Mucosa of descending colon (tissue), 3 donors: ENCODE measurements at regions not wholly inside any gene's neighbourhood (a gene's known extent, or its start where the extent isn't known, plus 50 kb on each side); places are given as distances from the start of the nearest gene placed in this dataset.

Experiments used
- ATAC-seq: fragments of 200-7000 bp; cut with Tn5 transposase; one replicate; pipeline ENCODE4 v1.9.1; 2020; ENCODE audit warnings: mild to moderate bottlenecking, moderate library complexity
- DNase-seq, 3 donors: peaks; one replicate each; pipeline ENCODE4 v3.0.0-alpha.2; 2020
- H3K36me3 ChIP-seq: fragments of 200-600 bp; one replicate; pipeline ENCODE4 v1.8.0; 2021; ENCODE audit warnings: low read depth, mild to moderate bottlenecking
- H3K4me1 ChIP-seq: fragments of 200-600 bp; one replicate; pipeline ENCODE4 v1.8.0; 2021; ENCODE audit warnings: low read depth, mild to moderate bottlenecking
- H3K4me3 ChIP-seq: fragments of 200-600 bp; one replicate; pipeline ENCODE4 v1.8.0; 2021; ENCODE audit warnings: mild to moderate bottlenecking
- H3K9me3 ChIP-seq: fragments of 200-600 bp; one replicate; pipeline ENCODE4 v1.8.0; 2021; ENCODE audit warnings: mild to moderate bottlenecking
- intact Hi-C, 2 donors: fragments of 100-400 bp; cut with DNase I in 1 of 2; cut with micrococcal nuclease in 1 of 2; formaldehyde crosslinking; loops; one replicate each; pipeline versions ENCODE4 v1.11.0 to v1.11.1; 2022; cut with DNase I, micrococcal nuclease
- TF ChIP-seq, protein P1 (sequence below): fragments of 200-600 bp; IDR thresholded peaks from one replicate; pipeline ENCODE4 v1.8.0; 2022; ENCODE audit warnings: antibody characterized with exemption, mild to moderate bottlenecking
- donor health status: DM: no; HTN: no; CAD: no; lungs with moderate emphysema.
- donor health status: DM: no; HTN: no; CAD: no.
- donor health status: DM: no; HTN: yes; CAD: no.

DNA sequence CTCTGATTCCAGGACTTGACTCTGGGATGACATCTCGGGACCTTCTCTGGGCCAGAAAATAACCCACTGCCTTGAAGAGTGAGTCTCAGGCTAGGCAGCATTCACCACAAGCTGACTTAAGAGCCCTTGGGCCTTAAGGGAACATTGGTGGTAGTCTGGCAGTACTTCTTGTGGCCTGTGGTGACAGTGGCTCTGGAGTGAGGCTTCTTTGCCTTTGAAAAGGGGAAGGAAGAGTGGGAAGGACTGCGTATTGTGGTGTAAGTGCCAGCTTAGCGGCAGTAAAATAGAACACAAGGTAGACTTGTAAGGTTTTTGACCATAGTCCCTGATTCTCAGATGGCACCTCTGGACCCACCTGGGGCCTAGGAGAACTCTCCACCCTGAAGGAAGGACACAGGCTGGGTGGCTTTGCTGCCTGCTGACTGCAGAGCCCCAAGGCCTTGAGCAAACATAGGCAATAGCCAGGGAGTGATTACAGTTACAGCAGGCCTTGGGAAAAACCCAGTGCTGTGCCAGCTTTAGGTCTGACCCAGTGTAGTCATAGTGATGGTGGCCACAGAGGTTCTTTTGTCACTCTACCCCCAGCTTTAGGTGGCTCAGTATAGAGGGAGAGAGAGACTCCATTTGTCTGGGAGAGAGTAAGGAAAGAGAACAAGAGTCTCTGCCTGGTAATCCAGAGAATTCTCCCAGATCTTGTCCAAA lies 483.9 kb downstream of the SH2D4B start:
- Histone ChIP-seq H3K36me3 (no peaks in the 10 kb centered on the region), H3K4me1 (no peaks in the 10 kb centered on the region), H3K4me3 (no peak overlapping the region), H3K9me3 (no peaks in the 10 kb centered on the region)
- intact Hi-C loops = no loop called here
- TF ChIP-seq, protein P1, sequence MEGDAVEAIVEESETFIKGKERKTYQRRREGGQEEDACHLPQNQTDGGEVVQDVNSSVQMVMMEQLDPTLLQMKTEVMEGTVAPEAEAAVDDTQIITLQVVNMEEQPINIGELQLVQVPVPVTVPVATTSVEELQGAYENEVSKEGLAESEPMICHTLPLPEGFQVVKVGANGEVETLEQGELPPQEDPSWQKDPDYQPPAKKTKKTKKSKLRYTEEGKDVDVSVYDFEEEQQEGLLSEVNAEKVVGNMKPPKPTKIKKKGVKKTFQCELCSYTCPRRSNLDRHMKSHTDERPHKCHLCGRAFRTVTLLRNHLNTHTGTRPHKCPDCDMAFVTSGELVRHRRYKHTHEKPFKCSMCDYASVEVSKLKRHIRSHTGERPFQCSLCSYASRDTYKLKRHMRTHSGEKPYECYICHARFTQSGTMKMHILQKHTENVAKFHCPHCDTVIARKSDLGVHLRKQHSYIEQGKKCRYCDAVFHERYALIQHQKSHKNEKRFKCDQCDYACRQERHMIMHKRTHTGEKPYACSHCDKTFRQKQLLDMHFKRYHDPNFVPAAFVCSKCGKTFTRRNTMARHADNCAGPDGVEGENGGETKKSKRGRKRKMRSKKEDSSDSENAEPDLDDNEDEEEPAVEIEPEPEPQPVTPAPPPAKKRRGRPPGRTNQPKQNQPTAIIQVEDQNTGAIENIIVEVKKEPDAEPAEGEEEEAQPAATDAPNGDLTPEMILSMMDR = no peak
- ATAC-seq (no peak), DNase-seq (no peak)

DNA sequence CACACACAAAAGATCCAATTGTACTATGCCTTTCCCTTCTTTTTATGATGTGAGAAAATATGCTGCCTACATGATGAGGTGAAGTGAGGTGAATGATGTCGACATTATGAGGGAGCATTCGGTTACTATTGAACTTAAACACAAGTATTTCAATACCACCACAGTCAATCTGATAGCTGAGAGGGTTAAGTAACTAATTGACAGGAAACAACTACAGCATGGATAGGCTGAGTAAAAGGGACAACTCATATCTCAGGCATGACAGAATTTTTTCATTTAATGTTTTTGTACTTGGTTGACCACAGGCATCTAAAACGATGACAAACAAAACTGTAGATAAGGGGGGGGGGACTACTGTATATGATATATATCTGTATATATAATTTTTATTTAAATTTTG lies 488.9 kb downstream of the SH2D4B start:
- no peak for ATAC-seq
- intact Hi-C loops = no loop called here
- H3K4me1 ChIP-seq = no peaks in the 10 kb centered on the region

DNA sequence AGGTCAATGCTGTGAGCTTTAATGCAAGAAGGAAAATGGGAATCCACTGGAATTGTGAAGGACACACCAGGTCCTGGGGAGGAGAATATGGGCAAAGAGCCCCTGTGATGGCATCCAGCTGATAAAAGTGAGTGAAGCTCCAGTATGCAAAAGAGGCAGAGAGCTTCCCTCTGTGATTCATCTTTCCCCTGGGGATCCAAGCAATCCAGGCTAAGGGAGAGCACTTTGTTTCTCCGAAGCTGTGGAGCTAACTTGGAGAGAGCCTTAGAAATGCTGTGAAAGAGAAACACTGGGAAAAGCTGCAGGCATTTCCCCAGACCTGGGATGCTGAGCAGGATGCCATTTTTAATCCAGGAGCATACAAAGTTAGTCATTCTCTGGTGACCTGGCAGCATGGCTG lies 489.5 kb downstream of the SH2D4B start:
- TF ChIP-seq, protein P1 = no peak
- Histone ChIP-seq H3K9me3 (no peaks in the 10 kb centered on the region), H3K36me3 (no peaks in the 10 kb centered on the region), H3K4me3 (no peak overlapping the region), H3K4me1 (no peaks in the 10 kb centered on the region)
- ATAC-seq (no peak), DNase-seq (no peak)
- intact Hi-C loops = no loop called here

More for the DNA sequence above, 488.9 kb downstream of the SH2D4B start:
- H3K36me3 ChIP-seq = no peaks in the 10 kb centered on the region
- TF ChIP-seq, protein P1 = no peak
- H3K4me3 ChIP-seq = no peak overlapping the region
- no peaks in the 10 kb centered on the region for H3K9me3 ChIP-seq
- no peak for DNase-seq

DNA sequence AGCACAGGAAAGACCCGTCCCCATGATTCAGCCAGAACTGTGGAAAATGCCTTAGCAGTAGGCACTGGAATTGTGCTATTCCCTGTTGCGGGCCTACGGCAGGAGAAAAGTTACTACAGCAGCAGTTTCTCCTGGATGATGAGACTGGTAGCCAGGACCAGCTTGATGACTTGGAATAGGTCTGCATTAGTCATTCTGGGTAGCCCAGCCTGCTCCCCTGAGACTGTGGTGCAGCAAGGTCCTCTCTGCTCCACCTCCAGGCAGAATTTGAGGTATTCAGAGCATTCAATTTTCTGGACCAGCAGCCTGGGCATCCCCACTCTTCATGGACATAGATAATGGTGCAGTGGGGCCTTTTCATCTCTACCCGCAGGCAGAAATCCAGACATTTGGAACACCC lies 490.0 kb downstream of the SH2D4B start:
- Histone ChIP-seq H3K9me3 (no peaks in the 10 kb centered on the region), H3K4me3 (no peak overlapping the region), H3K36me3 (no peaks in the 10 kb centered on the region), H3K4me1 (no peaks in the 10 kb centered on the region)
- TF ChIP-seq, protein P1 = no peak
- ATAC-seq (no peak), DNase-seq (no peak)
- intact Hi-C loops = no loop called here

DNA sequence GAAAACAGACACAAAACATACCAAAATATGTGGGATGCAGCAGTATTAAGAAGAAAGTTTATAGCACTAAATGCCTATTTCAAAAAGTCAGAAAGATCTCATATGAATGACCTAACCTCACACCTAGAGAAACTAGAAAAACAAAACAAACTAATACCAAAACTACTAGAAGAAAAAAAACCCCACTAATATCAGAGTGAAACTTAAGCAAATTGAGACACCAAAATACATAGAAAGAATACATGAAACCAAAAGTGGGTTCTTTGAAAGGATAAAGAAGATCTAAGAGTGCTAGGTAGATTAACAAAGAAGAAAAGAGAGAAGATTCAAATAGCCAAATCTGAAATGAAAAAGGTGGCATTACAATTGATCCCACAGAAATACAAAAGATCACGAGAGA lies 494.1 kb downstream of the SH2D4B start:
- ATAC-seq (no peak), DNase-seq (no peak)
- Histone ChIP-seq H3K36me3 (no peaks in the 10 kb centered on the region), H3K4me3 (no peak overlapping the region), H3K4me1 (no peaks in the 10 kb centered on the region), H3K9me3 (no peaks in the 10 kb centered on the region)
- intact Hi-C loops = no loop called here
- TF ChIP-seq, protein P1 = no peak

DNA sequence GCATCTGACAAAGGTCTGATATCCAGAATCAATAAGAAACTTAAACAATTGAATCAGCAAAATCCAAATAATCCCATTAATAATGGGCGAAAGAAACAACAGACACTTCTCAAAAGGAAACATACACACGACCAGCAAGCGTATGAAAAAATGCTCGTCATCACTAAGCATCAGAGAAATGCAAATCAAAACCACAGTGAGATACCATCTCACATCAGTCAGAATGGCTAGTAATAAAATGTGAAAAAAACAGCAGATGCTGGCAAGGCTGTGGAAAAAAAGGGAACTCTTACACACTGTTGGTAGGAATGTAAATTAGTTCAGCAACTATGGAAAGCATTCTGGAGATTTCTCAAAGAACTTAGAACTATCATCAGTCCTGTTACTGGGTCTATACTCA lies 496.7 kb downstream of the SH2D4B start:
- DNase-seq (no peak), ATAC-seq (no peak)
- Histone ChIP-seq H3K9me3 (no peaks in the 10 kb centered on the region), H3K36me3 (no peaks in the 10 kb centered on the region), H3K4me1 (no peaks in the 10 kb centered on the region), H3K4me3 (no peak overlapping the region)
- intact Hi-C loops = no loop called here
- TF ChIP-seq, protein P1 = no peak
